Ovary (tissue), 3 donors: ENCODE measurements at regions not wholly inside any gene's neighbourhood (a gene's known extent, or its start where the extent isn't known, plus 50 kb on each side); places are given as distances from the start of the nearest gene placed in this dataset.
"Not testable (repeated sequence)": the region's sequence is repeated elsewhere in the genome, so short reads cannot be mapped to it uniquely, and the experiment has no call there.

ENCODE experiments used
- POLR2A ChIP-seq: fragments of 450-650 bp; IDR thresholded peaks from one replicate; pipeline ENCODE4 v1.6.1; 2017; ENCODE audit warnings: antibody characterized with exemption, mild to moderate bottlenecking, moderate library complexity
- TF ChIP-seq, protein P1 (sequence below), 3 donors: fragments of 450-650 bp in 2 of 3; fragments of 200-600 bp in 1 of 3; IDR thresholded peaks; one replicate each; pipeline versions ENCODE4 v1.5.1 to v1.8.0; 2016 to 2022; ENCODE audit warnings: antibody characterized with exemption in 3 of 3, mild to moderate bottlenecking in 1 of 3
- donor health status: DM: no; HTN: no; CAD: no.

DNA sequence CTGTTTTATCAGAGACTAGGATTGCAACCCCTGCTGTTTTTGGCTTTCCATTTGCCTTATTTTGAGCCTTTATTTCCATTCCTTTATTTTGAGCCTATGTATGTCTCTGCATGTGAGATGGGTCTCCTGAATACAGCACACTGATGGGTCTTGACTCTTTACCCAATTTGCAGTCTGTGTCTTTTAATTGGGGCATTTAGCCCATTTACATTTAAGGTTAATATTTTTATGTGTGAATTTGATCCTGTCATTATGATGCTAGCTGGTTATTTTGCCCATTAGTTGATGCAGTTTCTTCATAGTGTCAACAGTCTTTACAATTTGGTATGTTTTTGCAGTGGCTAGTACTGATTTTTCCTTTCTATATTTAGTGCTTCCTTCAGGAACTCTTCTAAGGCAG is 88.5 kb upstream of the HCCS start:
- TF ChIP-seq POLR2A = not testable (repeated sequence)
- TF ChIP-seq, protein P1, sequence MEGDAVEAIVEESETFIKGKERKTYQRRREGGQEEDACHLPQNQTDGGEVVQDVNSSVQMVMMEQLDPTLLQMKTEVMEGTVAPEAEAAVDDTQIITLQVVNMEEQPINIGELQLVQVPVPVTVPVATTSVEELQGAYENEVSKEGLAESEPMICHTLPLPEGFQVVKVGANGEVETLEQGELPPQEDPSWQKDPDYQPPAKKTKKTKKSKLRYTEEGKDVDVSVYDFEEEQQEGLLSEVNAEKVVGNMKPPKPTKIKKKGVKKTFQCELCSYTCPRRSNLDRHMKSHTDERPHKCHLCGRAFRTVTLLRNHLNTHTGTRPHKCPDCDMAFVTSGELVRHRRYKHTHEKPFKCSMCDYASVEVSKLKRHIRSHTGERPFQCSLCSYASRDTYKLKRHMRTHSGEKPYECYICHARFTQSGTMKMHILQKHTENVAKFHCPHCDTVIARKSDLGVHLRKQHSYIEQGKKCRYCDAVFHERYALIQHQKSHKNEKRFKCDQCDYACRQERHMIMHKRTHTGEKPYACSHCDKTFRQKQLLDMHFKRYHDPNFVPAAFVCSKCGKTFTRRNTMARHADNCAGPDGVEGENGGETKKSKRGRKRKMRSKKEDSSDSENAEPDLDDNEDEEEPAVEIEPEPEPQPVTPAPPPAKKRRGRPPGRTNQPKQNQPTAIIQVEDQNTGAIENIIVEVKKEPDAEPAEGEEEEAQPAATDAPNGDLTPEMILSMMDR (IDR thresholded peaks at IDR 0.05) = not testable (repeated sequence)
